ENCODE measurements at regions not wholly inside any gene's neighbourhood (a gene's known extent, or its start where the extent isn't known, plus 50 kb on each side); places are given as distances from the start of the nearest gene placed in this dataset.

GRCh38 chr1:109824349-109825115, 60.8 kb upstream of the EPS8L3 start:
- Histone ChIP-seq H3K9me2 (replicated peaks; ENCODE audit: insufficient read depth) (no peaks in the 10 kb centered on the region), H2AFZ (no peak overlapping the region), H3K27me3 (no peaks in the 10 kb centered on the region), H3K79me2 (no peaks in the 10 kb centered on the region), H3K36me3 (replicated peaks; ENCODE audit: insufficient read depth, low read depth) (no peaks in the 10 kb centered on the region), H3K9me3 (ENCODE audit: low read depth) (no peaks in the 10 kb centered on the region), H3K4me1 (ENCODE audit: insufficient read depth) (peaks cover 8% of the 10 kb centered on the region), H3K4me2 (no peak overlapping the region), H4K20me1 (ENCODE audit: insufficient read depth, poor library complexity, severe bottlenecking) (no peaks in the 10 kb centered on the region), H3K4me3 (no peak overlapping the region), H3K27ac (no peak overlapping the region)
- WGBS (ENCODE audit: low lambda C conversion rate, missing lambda C conversion rate): 81% methylated on average over 12 of the region's 12 CpGs
- DNase-seq (ENCODE audit: low spot score): no peak
- no peak for TF ChIP-seq EZH2 (IDR thresholded peaks at IDR 0.05; ENCODE audit: borderline replicate concordance)
- TF ChIP-seq CTCF (IDR thresholded peaks at IDR 0.05; ENCODE audit: poor library complexity): no peak
- TF ChIP-seq EZH2phosphoT487 (IDR thresholded peaks at IDR 0.05; ENCODE audit: low read depth, severe bottlenecking, unreplicated experiment): no peak

- no peak for TF ChIP-seq EZH2 (IDR thresholded peaks at IDR 0.05; ENCODE audit: borderline replicate concordance)
- no peak for TF ChIP-seq EZH2phosphoT487 (IDR thresholded peaks at IDR 0.05; ENCODE audit: low read depth, severe bottlenecking, unreplicated experiment)
- TF ChIP-seq CTCF (IDR thresholded peaks at IDR 0.05; ENCODE audit: poor library complexity): no peak
- no peaks in the 10 kb centered on the region for H3K27me3 ChIP-seq
- H4K20me1 ChIP-seq (ENCODE audit: insufficient read depth, poor library complexity, severe bottlenecking): no peaks in the 10 kb centered on the region
- no peaks in the 10 kb centered on the region for H3K79me2 ChIP-seq
- WGBS (ENCODE audit: low lambda C conversion rate, missing lambda C conversion rate): 77% methylated on average over 16 of the region's 16 CpGs
- peaks cover 8% of the 10 kb centered on the region for H3K4me1 ChIP-seq (ENCODE audit: insufficient read depth)
- no peak overlapping the region for H3K4me3 ChIP-seq
- no peak overlapping the region for H3K4me2 ChIP-seq
- H3K27ac ChIP-seq: no peak overlapping the region
- H3K36me3 ChIP-seq (replicated peaks; ENCODE audit: insufficient read depth, low read depth): no peaks in the 10 kb centered on the region
- H3K9me2 ChIP-seq (replicated peaks; ENCODE audit: insufficient read depth): no peaks in the 10 kb centered on the region
- peak; percentile 50 for DNase-seq (ENCODE audit: low spot score)
- H3K9me3 ChIP-seq (ENCODE audit: low read depth): no peaks in the 10 kb centered on the region
- no peak overlapping the region for H2AFZ ChIP-seq
Observed at GRCh38 chr1:109823543-109824348, 60.0 kb upstream of the EPS8L3 start.

- H3K4me2 ChIP-seq: no peak overlapping the region
- no peaks in the 10 kb centered on the region for H4K20me1 ChIP-seq (ENCODE audit: insufficient read depth, poor library complexity, severe bottlenecking)
- no peak overlapping the region for H2AFZ ChIP-seq
- no peaks in the 10 kb centered on the region for H3K36me3 ChIP-seq (replicated peaks; ENCODE audit: insufficient read depth, low read depth)
- no peaks in the 10 kb centered on the region for H3K27me3 ChIP-seq
- no peaks in the 10 kb centered on the region for H3K79me2 ChIP-seq
- no peaks in the 10 kb centered on the region for H3K9me2 ChIP-seq (replicated peaks; ENCODE audit: insufficient read depth)
- no peak overlapping the region for H3K27ac ChIP-seq
- 89% methylated on average over 6 of the region's 6 CpGs for WGBS (ENCODE audit: low lambda C conversion rate, missing lambda C conversion rate)
- no peak for DNase-seq (ENCODE audit: low spot score)
- no peak for TF ChIP-seq EZH2 (IDR thresholded peaks at IDR 0.05; ENCODE audit: borderline replicate concordance)
- no peak for TF ChIP-seq CTCF (IDR thresholded peaks at IDR 0.05; ENCODE audit: poor library complexity)
- TF ChIP-seq EZH2phosphoT487 (IDR thresholded peaks at IDR 0.05; ENCODE audit: low read depth, severe bottlenecking, unreplicated experiment): no peak
- no peaks in the 10 kb centered on the region for H3K9me3 ChIP-seq (ENCODE audit: low read depth)
- H3K4me1 ChIP-seq (ENCODE audit: insufficient read depth): peaks cover 8% of the 10 kb centered on the region
- H3K4me3 ChIP-seq: no peak overlapping the region
Observed at GRCh38 chr1:109822749-109823542, 59.2 kb upstream of the EPS8L3 start.
